A673 (cell line): ENCODE measurements at regions not wholly inside any gene's neighbourhood (a gene's known extent, or its start where the extent isn't known, plus 50 kb on each side); places are given as distances from the start of the nearest gene placed in this dataset.
"Not testable (repeated sequence)": the region's sequence is repeated elsewhere in the genome, so short reads cannot be mapped to it uniquely, and the experiment has no call there.

Experiments used
- CTCF ChIP-seq: fragments of 300-800, 200-600 bp; sonication (generic); conservative IDR thresholded peaks from 2 replicates; pipeline ENCODE4 v1.5.1; 2017; ENCODE audit warnings: low read depth, mild to moderate bottlenecking, antibody characterized with exemption, low read length, moderate library complexity, mixed read lengths
- EZH2 ChIP-seq: fragments of 200-600 bp; sonication (generic); IDR thresholded peaks from 2 replicates; pipeline ENCODE4 v1.6.1; 2017; ENCODE audit warnings: borderline replicate concordance, low read depth, mild to moderate bottlenecking, mixed read lengths, antibody characterized with exemption, low read length; ENCODE audit not compliant: poor library complexity, severe bottlenecking

GRCh38 chr22:25456300-25457043 is 108.0 kb upstream of the GRK3 start:
- TF ChIP-seq CTCF, EZH2: not testable (repeated sequence)
